Right lobe of liver (tissue), 4 donors: ENCODE measurements at regions not wholly inside any gene's neighbourhood (a gene's known extent, or its start where the extent isn't known, plus 50 kb on each side); places are given as distances from the start of the nearest gene placed in this dataset.

Experiments used
- CTCF ChIP-seq, 4 donors: fragments of 200-600 bp in 3 of 4; fragments of 450-650 bp in 1 of 4; IDR thresholded peaks; one replicate each; pipeline versions ENCODE4 v1.5.1 to v1.8.0; 2016 to 2022; ENCODE audit warnings: antibody characterized with exemption in 4 of 4, mild to moderate bottlenecking in 2 of 4
- POLR2A ChIP-seq: fragments of 450-650 bp; IDR thresholded peaks from one replicate; pipeline ENCODE4 v1.6.1; 2017; ENCODE audit warnings: antibody characterized with exemption, mild to moderate bottlenecking
- donor health status: DM: no; HTN: no; CAD: no.
- donor health status: DM: no; HTN: no; CAD: no.
- donor health status: DM: no; HTN: yes; CAD: no.

DNA sequence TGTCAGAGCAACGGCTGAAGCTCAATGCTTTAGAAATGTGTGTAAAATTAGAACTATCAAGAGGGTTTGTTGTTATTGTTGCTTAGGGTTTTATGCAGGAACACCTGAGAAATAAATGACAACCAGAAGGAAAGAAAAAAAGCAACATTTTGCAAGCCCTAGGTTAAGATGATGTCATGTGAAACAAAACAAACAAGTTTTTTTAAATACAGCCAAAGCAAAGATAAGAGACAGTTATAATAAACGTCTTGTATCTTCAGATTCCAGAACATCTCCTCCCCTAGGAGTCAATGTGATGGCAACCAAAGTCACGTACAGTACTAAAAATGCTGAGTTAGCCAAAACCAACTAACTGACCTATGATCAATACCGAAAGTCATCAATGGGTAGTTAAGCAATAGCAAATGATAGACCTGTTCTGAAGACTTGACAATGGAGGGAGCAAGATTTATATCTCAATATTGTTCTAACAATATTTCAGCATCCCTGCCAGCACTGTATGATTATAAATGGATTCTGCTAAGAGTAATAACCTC lies 55.3 kb upstream of the NOCT start:
- TF ChIP-seq CTCF (IDR thresholded peaks at IDR 0.05) (no peak), POLR2A (no peak)
